ENCODE measurements at regions not wholly inside any gene's neighbourhood (a gene's known extent, or its start where the extent isn't known, plus 50 kb on each side); places are given as distances from the start of the nearest gene placed in this dataset.

DNA sequence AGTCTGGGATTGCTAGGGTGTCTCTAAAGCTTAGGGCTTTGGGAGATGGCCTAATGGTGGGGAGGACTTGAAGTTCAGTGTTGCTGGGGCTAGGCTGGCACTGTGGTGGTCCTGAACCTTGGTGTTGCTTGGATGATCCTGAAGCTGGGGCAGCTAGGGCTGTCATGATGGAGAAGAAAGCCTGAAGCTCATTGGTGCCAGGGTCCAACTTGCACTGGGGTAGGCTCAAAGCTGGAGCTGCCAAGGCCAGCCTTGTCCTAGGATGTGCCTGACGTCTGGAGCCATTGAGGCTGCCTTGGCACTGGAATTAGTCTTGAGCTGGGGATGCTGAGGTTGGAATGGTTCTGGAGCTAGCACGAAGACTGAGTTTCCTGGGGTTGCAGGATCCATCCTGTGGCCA, 61.0 kb upstream of the NLRP2B start:
- TF ChIP-seq, protein P1, sequence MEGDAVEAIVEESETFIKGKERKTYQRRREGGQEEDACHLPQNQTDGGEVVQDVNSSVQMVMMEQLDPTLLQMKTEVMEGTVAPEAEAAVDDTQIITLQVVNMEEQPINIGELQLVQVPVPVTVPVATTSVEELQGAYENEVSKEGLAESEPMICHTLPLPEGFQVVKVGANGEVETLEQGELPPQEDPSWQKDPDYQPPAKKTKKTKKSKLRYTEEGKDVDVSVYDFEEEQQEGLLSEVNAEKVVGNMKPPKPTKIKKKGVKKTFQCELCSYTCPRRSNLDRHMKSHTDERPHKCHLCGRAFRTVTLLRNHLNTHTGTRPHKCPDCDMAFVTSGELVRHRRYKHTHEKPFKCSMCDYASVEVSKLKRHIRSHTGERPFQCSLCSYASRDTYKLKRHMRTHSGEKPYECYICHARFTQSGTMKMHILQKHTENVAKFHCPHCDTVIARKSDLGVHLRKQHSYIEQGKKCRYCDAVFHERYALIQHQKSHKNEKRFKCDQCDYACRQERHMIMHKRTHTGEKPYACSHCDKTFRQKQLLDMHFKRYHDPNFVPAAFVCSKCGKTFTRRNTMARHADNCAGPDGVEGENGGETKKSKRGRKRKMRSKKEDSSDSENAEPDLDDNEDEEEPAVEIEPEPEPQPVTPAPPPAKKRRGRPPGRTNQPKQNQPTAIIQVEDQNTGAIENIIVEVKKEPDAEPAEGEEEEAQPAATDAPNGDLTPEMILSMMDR (conservative IDR thresholded peaks at IDR 0.05; ENCODE audit: low read depth, low read length): no peak
- TF ChIP-seq EZH2 (IDR thresholded peaks at IDR 0.05; ENCODE audit: borderline replicate concordance, low read depth, low read length, poor library complexity, severe bottlenecking): no peak
